ENCODE measurements at regions not wholly inside any gene's neighbourhood (a gene's known extent, or its start where the extent isn't known, plus 50 kb on each side); places are given as distances from the start of the nearest gene placed in this dataset.

DNA sequence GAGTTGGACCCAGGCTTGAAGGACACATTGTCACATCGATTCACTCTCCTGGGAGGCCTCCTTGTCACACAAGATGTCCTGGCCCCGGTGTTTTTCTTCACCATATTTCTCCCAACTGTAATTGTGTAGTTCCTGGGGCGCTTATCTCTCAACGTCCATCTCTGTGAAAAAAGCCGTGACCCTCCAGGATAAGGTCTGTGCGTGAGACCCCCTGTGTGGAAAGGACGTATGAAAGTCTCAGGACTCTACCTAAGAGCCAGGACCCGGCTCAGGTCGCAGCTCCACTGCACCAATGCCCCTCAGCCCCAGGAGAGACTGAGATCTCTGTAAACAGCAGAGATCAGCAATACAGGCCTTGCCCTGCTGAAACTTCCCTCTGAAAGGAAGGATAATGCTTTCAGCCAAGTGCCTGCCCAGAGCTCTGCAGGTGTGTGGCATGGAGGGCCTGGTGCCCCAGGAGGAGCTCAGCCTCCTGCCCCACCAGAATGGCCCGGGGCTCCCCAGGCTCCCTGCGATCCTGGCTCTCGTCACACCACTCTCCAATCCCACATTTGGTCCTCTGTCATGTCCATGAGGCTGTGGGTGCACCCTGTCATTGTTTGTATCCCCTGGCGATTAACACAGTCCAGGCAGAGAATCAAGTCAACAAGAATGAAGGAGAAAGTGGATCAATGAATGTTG is 119.2 kb upstream of the TMEM45B start:
- H3K27ac Mint-ChIP-seq: no peak overlapping the region
- TF ChIP-seq, protein P1, sequence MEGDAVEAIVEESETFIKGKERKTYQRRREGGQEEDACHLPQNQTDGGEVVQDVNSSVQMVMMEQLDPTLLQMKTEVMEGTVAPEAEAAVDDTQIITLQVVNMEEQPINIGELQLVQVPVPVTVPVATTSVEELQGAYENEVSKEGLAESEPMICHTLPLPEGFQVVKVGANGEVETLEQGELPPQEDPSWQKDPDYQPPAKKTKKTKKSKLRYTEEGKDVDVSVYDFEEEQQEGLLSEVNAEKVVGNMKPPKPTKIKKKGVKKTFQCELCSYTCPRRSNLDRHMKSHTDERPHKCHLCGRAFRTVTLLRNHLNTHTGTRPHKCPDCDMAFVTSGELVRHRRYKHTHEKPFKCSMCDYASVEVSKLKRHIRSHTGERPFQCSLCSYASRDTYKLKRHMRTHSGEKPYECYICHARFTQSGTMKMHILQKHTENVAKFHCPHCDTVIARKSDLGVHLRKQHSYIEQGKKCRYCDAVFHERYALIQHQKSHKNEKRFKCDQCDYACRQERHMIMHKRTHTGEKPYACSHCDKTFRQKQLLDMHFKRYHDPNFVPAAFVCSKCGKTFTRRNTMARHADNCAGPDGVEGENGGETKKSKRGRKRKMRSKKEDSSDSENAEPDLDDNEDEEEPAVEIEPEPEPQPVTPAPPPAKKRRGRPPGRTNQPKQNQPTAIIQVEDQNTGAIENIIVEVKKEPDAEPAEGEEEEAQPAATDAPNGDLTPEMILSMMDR (IDR thresholded peaks at IDR 0.05): no peak
- intact Hi-C loops (cut with micrococcal nuclease): no loop called here
- no peak for ATAC-seq (ENCODE audit: low read depth)
- ChIA-PET POLR2A (no interaction called here), CTCF (no interaction called here)
- peaks cover 8% of the 10 kb centered on the region for H3K4me1 Mint-ChIP-seq
- peaks cover 32% of the 10 kb centered on the region for H3K27me3 Mint-ChIP-seq
- no peak for DNase-seq
- H3K36me3 Mint-ChIP-seq (ENCODE audit: low read depth): no peaks in the 10 kb centered on the region
- H3K9me3 Mint-ChIP-seq: no peaks in the 10 kb centered on the region
- H3K4me3 Mint-ChIP-seq: no peak overlapping the region

DNA sequence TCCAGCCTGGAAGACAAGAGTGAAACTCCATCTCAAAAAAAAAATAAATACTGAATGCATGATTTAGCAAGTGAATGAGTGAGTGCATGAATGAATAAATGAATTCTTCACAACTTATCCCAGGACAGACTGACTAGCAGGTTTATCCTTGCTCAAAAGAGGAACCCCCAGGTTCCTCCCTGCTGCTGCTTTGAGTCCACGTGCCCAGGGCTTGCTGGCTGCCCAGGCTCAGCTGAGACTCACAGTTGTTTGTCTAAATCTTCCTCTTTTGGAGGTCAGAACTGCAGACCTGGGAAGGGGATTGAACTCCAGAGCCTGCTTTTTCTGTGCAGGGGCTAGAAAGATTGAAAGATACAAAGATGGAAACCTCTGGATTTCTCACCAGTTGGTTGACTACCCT is 117.4 kb upstream of the TMEM45B start:
- H3K4me1 Mint-ChIP-seq: peaks cover 8% of the 10 kb centered on the region
- H3K4me3 Mint-ChIP-seq: no peak overlapping the region
- POLR2A ChIA-PET: no interaction called here
- intact Hi-C loops (cut with micrococcal nuclease): no loop called here
- no peaks in the 10 kb centered on the region for H3K9me3 Mint-ChIP-seq
- no peaks in the 10 kb centered on the region for H3K36me3 Mint-ChIP-seq (ENCODE audit: low read depth)
- ATAC-seq (ENCODE audit: low read depth): no peak
- TF ChIP-seq, protein P1 (IDR thresholded peaks at IDR 0.05): no peak
- no peak overlapping the region for H3K27ac Mint-ChIP-seq
- CTCF ChIA-PET: no interaction called here
- H3K27me3 Mint-ChIP-seq: peaks cover 23% of the 10 kb centered on the region
- DNase-seq: no peak

DNA sequence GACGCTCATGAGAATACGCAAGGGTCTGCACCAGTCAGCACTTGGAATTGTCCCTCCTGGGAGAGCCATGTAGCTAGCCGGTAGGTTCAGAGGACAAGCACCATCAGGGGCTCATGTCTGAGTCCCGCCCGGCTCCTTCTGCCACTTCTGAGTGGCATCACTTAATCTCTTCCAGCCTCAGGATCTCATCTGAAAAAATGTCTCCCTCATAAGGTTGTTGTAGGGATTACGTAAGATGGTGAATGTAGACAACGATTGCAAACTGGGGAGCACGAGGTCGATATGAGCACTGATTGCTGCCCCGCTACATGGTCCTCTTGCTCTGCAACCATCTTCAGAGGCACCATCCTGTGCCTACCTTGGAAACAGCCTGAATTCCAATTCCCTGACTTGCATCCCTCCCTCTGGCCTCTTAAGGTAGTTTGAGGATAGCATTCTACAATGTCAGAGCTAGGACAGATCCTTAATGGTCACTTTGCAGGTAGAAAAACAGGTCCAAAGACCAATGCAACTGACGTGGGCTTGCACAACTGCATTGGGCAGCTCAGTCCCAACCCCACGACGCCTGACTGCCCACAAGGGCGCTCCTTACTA is 115.8 kb upstream of the TMEM45B start:
- no peak overlapping the region for H3K27ac Mint-ChIP-seq
- H3K4me3 Mint-ChIP-seq: no peak overlapping the region
- peaks cover 8% of the 10 kb centered on the region for H3K4me1 Mint-ChIP-seq
- no peak for ATAC-seq (ENCODE audit: low read depth)
- H3K9me3 Mint-ChIP-seq: no peaks in the 10 kb centered on the region
- TF ChIP-seq, protein P1 (IDR thresholded peaks at IDR 0.05): no peak
- POLR2A ChIA-PET: no interaction called here
- CTCF ChIA-PET: interaction anchor here (1.3 kb wide), 1 partner anchor 51 kb away, joined by 3 read pairs; no protein-coding TSS in a partner anchor
- intact Hi-C loops (cut with micrococcal nuclease): no loop called here
- peaks cover 23% of the 10 kb centered on the region for H3K27me3 Mint-ChIP-seq
- no peak for DNase-seq
- no peaks in the 10 kb centered on the region for H3K36me3 Mint-ChIP-seq (ENCODE audit: low read depth)

DNA sequence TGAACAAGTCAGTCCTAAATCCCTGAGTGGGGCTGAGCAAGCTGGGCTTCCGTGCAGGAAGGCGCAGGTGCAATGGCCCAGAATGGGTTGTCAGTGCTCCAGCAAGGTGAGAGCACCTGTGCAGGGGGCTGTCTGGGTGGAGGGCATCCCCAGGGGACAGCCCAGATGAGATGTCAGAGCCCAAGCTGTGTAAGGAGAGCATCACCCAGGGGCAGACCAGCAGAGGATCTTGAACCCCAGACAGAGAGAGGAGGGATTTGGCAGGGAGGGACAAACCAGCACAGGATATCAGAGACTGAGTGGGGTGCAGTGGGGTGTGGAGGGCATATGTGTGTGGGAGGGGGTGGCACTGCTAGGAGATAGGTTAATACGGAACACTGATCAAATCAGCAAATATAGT is 114.9 kb upstream of the TMEM45B start:
- POLR2A ChIA-PET: no interaction called here
- CTCF ChIA-PET: no interaction called here
- TF ChIP-seq, protein P1 (IDR thresholded peaks at IDR 0.05): no peak
- peaks cover 3% of the 10 kb centered on the region for H3K4me1 Mint-ChIP-seq
- intact Hi-C loops (cut with micrococcal nuclease): no loop called here
- H3K4me3 Mint-ChIP-seq: no peak overlapping the region
- no peak for DNase-seq
- no peaks in the 10 kb centered on the region for H3K9me3 Mint-ChIP-seq
- no peak overlapping the region for H3K27ac Mint-ChIP-seq
- ATAC-seq (ENCODE audit: low read depth): no peak
- H3K27me3 Mint-ChIP-seq: peaks cover 23% of the 10 kb centered on the region
- no peaks in the 10 kb centered on the region for H3K36me3 Mint-ChIP-seq (ENCODE audit: low read depth)

DNA sequence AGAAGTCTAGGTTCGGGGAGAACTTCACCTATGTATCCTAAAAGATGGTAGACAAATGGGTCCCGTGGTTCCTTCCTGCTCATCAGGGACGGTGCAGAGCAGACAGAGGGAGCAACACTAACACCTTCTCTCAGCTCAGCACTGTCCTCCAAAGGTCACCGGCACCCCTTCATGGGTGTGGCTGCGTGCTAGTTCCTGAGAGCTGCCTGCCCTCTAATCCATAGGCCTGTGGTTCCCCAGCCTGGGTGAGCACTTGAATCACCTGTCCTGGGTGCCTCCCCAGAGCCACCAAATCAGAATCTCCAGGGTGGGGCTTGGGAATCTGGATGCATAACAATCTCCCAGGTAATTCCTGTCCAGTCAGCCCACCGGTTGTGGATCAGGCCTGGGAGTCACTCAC is 113.9 kb upstream of the TMEM45B start:
- ATAC-seq (ENCODE audit: low read depth) (no peak), DNase-seq (no peak)
- Mint-ChIP-seq H3K4me1 (no peaks in the 10 kb centered on the region), H3K36me3 (ENCODE audit: low read depth) (no peaks in the 10 kb centered on the region), H3K4me3 (no peak overlapping the region), H3K27me3 (peaks cover 23% of the 10 kb centered on the region), H3K27ac (no peak overlapping the region), H3K9me3 (no peaks in the 10 kb centered on the region)
- POLR2A ChIA-PET: no interaction called here
- intact Hi-C loops (cut with micrococcal nuclease): no loop called here
- CTCF ChIA-PET: no interaction called here
- TF ChIP-seq, protein P1 (IDR thresholded peaks at IDR 0.05): no peak

Measured in activated B cell treated with CpG ODN at 0.5 μM for 24 hours (primary cell).